Embryonic facial prominence (tissue), 1 donor: ENCODE measurements at regions not wholly inside any gene's neighbourhood (a gene's known extent, or its start where the extent isn't known, plus 50 kb on each side); places are given as distances from the start of the nearest gene placed in this dataset.
"Not testable (repeated sequence)": the region's sequence is repeated elsewhere in the genome, so short reads cannot be mapped to it uniquely, and the experiment has no call there.

Experiments used
- DNase-seq: peaks from one replicate; pipeline ENCODE4 v3.0.0-alpha.2; 2016; ENCODE audit errors: extremely low spot score

DNA sequence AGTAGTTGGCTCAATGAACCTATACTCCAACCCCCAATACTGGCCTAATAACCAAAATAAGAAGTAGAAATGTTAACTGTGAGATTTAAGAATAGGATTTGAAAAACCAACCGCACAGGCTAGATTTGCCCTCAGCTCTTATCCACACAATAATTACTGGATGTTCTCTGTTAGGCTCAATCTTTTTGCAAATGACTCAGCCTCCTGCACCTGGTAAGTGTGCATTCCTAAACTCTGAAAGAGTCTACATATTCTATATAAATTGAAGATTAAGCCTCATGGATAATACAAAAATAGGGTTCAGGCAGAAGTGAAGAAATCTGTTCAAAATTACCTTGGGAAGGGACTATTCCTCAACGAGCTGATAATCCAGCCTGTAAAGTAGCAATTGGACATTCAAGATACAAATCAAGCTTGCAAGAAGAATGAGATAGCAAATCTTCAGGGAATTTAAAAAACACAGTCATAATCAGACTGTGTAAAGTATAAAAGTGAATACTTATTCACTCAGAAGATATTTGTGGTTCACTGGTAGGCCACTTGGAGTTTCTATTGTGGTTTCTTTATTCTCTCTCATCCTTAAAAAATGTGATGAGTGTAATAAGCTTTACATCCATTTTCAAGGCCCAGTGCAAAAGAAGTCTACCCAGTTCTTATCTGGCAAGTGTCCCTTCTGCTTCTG lies 931.9 kb upstream of the SOX9 start:
- DNase-seq, result no peak

DNA sequence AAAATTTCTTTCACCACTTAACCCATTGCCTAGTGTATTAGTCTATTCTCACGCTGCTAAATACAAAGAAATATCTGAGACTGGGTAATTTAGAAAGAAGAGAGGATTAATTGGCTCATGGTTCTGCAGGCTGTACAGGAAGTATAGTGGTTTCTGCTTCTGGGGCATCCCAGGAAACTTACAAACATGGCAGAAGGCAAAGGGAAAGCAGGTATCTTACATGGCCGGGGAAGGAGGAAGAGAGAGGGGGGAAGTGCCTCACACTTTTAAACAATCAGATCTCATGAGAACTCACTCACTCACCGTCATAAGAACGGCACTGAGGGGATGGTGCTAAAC lies 931.4 kb upstream of the SOX9 start:
- no peak for DNase-seq

DNA sequence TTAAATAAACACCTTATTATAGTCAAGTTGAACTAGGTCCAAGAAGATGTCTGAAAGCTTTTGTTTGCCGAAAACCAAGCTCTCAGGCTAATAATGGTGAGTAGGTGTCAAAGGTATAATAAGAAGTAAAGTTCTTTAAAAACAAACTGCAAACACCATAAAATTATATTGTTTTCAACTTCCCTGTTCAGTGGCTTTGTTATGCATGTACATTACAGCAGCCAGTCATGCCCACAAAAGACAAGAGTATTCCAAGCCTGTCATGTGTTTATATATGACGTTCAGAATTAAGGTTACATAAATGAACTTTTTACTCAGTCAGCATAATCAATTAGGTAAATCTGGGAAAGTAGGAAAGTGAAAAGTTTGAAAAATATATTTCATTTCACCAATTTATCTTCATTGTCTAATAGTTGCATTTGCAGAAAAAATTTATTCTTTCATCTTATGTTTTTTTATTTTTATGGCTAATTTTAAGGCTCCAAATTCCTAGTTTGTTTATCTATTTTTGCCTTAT lies 928.7 kb upstream of the SOX9 start:
- no peak for DNase-seq

DNA sequence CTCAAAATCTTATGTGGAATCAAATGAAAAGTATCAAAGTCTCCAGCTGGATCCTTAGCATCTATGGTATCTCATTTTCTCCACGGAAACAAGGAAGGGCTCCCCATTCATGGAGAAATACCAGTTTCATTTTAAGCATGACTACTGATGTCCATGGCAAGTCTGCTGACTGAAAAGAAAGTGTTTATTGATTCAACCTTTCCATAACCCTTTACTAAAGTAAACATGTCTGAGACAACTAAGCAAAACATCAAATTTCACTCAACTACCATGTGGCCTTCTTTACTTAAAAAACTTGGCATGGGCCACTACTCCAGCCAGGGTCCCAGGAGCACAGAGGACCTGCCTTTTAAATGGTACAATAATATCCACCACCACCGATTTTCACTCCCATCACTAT lies 928.0 kb upstream of the SOX9 start:
- DNase-seq, result no peak

DNA sequence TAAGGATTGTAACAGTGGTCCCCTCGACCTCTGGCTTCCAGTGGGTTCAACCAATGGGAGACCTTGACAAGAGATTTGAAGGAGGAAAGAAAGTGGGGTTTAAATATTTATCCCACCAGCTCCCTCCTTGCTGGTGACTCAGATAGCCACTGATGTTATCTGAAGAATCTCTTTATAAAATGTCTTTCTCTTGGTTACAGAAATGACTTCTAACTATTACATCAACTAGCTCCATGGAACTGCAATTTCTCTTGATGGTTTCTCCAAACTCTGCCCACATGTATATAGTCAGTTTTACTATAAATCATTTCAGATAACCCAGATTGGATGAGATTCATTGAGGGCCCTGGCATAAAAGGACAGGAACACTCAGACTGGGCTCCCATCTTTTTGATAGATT lies 920.2 kb upstream of the SOX9 start:
- no peak for DNase-seq

DNA sequence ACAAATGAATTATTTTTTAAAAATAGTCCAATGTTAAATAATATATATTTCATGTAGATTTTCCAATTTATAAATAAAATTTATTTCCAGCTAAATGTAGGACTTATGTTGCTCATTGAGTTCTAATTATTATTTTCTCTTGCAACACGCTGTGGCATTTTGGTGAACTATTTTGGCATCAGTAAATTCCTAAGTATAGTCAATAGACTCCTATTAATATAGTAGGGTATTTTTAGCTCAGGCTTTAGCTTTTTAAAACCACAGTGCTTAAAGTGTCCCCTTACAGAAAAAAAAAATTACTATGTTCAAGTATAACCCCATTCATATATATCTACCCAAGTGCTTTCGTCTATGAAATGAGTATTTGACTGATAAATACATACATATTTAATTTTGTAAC lies 919.2 kb upstream of the SOX9 start:
- DNase-seq, result no peak

DNA sequence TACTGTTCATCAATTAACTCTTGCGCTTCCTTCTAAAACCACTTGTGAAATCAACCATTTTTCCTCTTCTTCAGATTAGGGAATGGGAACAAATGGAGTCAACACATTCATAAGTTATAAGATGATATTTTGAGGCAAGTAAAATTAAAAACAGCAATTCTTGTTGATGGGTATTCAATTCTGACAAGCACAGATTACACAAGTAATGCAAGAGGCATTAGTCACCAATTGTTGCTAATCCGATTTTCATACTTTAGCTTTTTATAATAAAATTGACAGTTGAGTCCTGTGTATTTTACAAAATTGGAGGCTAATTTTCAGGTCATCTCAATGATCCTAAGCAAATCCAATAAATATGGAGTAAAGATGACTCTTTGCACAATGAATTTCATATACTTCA lies 918.4 kb upstream of the SOX9 start:
- DNase-seq, result no peak

DNA sequence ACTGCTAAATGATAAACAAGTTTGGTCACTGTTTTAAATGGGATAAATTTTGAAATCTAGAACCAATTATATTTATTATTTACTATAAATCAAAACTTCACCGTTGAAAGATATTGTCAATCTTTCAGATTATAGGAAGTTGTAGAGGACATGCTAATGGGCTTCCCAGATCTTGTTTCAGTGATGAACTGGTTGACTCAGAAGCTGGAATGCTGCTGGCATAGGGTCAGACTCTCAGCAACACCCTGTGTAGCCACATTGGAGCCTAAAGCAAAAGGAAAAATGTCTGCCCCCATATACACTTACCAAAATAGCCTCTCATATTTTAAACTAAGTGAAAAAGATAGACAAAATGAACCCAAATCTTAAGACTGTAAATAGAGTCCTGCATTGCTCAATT lies 916.9 kb upstream of the SOX9 start:
- no peak for DNase-seq

DNA sequence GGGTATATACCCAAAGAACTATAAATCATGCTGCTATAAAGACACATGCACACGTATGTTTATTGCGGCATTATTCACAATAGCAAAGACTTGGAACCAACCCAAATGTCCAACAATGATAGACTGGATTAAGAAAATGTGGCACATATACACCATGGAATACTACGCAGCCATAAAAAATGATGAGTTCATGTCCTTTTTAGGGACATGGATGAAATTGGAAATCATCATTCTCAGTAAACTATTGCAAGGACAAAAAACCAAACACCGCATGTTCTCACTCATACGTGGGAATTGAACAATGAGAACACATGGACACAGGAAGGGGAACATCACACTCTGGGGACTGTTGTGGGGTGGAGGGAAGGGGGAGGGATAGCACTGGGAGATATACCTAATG lies 914.9 kb upstream of the SOX9 start:
- DNase-seq, result not testable (repeated sequence)

DNA sequence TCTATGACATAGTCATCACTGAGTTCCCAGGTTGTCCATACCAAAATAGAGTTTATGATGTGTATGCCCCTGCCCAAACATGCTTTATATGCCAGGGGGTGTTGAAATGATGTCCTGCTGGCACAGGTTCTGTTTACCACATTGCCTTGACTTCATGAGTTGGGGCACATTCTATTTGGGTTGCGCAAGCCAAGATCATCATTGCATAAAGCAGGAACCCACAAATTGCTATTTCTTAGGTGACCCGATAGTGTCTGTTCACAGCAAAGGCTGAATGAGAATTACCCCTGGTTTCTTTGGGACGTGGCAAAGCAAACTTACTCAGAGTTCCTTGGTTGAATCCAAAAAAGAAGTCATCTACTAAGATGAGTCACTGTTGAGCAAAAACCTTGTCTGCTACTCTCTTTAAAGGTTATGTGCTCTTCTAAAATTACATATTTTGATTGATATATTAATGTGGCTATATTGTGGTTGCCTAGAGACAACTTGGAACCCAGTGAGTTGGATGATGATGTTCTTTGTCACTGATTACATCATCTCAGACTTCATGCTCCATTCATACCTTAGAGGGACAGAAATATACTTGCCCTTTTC lies 912.6 kb upstream of the SOX9 start:
- DNase-seq, result no peak

DNA sequence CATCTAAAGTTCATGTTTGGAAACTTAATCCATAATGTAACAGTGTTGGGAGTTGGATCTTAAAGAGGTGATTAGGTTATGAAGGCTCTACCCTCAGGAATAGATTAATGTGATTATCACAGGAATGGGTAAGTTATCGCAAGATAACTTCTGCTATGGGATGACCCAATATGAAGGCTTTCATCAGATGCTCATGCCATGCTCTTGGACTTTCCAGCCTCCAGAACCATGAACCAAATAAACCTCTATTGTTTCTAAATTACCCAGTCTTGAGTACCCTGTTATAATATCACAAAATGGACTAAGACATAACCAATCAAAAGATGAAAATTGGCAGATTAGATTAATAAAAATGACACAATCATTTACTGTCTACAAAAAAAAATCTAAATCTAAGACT lies 906.9 kb upstream of the SOX9 start:
- DNase-seq, result no peak

DNA sequence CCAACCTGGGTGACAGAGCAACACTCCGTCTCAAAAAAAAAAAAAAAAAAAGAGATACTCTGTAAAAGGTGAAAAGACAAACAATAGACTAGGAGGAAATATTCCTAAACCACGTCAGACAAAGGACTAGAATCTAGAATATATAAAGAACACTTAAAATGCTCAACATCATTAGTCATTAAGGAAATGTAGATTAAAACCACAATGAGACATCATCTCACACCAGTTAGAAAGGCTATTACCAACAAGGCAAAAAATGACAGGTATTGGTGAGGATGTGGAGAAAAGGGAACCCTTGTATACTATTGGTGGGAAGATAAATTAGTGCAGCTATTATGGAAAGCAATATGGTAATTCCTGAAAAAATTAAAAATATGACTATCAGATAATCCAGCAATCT lies 903.1 kb upstream of the SOX9 start:
- DNase-seq, result no peak

DNA sequence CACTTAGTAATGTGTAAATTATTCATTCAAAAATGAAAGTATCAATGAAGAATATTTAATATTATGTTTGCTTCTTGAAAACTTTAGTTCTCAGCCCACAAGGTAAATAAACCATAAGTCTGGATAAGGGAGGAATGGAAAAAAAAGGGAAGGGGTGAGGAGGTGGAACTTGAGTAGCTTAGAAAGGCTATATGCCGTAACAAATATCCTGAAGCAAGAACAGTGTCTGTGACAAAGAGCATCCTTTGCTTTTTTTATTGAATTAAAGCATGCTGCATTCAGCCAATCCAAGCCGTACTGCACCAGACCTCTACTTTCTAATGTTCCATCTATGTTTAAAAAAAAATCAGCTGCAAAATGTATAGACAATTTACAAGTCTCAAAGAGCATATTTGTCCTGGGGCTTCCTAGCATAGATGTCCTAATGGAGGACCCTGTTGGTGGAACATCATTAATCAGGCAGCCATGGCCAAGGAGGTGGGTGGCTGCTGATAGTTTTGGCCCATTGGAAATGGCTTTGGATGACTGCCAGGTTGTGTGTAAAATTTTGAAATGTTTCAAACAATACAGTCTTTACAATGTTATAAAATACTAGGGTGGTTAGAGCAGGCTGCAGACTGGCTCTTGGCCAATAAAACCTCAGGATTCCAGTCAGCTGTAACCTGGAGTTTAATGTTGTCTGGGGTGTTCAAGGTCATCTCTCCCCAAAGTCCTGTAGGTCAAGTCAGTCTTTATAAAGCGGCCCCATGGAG lies 895.8 kb upstream of the SOX9 start:
- DNase-seq, result no peak

DNA sequence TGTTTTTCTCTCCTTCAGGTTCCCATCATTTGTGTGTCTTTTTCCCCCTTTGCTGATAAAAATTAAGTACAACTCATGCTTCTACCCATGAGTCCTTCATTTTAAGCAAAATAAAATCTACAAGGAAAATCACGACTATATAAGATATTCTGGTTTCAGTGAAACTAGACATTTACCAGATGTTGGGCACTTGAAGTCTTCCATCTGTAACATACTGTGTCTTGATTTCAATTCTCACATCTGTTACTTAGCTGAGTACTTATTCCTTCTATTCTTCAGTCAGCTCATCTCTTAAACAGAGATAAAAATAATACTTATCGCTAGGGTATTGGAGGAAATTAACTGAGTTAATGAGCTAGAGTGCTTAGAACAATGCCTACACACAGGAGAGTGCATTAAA lies 893.0 kb upstream of the SOX9 start:
- DNase-seq, result no peak

DNA sequence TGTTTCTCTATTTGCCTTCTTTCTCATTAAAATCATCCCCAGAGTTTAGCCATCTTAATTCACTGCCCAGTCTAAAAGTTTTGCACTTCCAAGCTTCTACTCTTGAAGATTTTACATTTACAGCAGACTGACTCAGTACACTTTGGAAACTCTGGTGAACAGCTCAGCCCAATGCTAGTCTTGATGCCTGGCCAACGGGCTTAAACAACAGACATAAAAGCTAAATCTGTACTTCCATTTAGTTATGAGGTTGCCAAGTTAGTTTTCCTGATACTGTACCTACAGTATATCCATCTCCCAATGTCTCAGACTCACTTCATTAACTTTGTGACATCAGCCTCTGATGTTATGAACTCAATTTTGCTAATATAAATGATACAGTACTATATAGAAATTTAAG lies 891.8 kb upstream of the SOX9 start:
- no peak for DNase-seq

DNA sequence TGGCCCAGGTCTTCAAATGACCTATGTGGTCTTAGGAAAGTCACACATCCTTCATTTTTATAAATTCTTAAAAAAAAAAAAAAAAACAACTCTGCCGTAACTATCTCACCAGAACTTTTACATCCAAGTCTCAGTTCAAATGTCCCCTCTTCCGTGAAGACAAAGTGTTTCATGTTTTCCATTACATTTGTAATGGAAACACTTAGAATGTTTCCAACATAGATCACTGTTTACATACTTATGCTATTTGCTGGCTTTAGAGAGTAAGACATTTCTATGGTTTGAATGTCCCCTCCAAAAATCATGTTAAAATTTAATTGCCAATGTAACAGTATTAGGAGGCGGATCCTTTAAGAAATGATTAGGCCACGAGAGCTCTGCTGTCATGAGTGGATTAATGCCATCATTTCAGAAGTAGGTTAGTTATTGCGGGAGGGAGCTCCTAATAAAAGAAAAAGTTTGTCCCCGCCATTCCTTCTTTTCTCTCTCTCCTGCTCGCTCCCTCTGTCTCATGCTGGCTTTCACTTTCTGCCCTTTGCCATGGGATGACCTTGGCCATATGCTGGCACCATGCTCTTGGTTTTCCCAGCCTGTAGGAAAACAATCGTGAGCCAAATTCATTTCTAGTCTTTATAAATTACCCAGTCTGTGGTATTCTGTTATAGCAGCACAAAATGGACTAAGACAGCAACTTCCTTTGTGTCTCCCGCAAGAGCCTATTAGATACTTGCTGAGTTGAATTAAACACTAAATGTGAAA lies 887.8 kb upstream of the SOX9 start:
- DNase-seq, result no peak

DNA sequence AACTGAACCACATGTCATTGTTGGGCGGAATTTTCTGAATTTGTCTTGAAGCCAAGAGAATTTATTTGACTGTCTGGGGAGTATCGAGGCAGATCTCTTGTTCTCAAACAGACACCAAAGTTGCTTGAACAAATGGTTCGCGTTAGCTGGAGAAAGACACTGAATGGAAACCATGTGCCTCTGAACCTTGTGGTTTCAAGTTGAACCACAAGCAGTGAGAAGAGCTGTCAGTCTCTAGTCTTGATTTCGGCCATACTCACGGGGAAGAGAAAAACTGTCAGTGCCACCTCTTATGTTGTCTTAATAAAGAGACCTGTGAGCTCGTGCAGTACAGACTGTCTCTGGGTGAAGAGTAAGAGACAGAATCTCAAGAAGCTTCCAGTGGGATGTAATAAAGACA lies 886.5 kb upstream of the SOX9 start:
- DNase-seq, result no peak

DNA sequence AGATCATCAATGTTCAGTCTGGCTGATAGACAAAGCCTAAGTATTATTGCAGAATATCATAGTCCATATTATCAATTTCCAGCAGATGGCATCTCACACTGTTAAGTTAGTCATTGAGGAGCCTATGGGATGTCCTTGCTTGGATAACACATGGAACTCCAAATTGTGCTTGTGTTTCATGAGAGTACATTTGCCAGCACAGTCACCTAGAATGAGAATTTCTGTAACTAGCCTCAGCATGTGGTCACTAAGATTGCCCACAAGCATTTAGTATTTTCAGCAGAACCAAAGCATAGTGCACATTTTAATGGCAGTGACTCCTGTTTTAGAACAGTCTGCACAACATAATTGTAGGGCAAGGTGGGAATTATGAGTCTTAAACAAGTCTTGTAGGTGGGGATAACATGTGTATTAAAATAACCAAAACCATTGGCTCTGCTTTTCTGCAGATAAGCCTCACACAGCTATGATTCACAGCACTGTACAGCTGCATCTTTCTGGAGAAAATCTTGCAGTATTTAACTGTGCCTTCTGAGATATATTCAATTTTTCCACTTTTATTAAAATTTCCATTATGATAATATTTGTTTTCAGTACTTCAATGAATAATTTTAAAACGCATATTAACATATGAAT lies 882.8 kb upstream of the SOX9 start:
- DNase-seq, result no peak

DNA sequence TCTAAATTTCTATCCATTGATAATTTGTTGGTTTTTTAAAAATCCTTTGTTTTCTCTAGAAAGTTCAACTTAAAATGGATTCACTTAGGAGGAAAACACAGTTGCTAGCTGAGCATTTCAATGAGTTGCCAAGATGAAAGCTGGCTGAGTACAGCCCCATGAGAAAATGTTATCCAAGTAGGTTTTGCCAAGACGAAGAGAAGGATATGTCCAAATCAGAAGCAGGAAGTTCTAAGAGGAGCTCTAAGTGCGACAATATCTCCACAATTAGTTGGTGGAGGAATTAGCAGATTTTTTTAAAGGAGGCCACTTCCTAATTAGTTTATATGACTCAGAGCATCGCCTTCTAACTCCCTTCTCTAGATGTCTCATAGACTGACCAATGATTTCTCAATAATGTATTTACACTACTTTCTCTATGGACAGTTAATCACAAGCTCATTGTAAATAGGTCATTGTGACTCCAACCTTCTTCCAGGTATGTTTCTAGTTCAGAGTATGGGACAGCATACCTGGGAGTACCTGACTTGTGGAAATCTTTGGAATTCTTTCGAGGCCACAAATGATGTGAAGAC lies 873.3 kb upstream of the SOX9 start:
- DNase-seq, result no peak

DNA sequence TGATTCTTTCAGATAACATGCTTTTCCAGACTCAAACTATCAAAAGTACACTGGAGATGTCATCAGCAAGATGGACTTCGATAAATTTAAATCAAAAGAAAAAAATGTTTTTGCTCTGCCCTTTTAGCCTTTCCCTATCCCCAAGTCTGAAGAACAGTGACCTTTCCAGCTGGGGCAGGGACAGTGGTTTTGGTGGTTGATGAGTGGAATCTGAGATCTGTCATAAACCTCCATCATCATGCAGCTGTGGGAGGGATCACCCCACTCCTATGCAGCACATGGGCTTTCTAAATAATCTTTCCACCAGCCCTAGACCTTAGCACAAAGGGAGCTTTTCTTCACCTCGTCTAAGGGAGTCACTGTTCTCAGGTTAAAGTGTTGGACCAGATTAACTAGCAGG lies 869.5 kb upstream of the SOX9 start:
- no peak for DNase-seq

DNA sequence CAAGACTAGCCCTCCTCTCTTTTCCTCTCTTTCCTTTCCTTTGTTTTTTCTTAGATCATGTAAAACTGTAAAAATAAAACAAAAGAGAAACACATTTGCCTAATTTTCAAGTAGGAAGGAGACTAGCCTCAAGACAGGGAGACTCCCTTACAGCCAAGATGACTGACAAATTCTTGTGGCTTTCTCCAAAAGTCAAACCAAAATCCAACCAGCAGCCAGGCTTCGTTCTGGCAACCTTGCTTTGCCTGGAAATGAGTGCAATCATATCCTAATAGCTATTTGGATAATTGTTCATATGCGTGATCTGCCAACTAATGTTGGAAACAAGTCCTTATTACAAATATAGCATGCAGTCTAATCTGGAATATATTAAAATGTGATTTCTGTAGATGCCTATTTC lies 868.9 kb upstream of the SOX9 start:
- DNase-seq, result no peak

DNA sequence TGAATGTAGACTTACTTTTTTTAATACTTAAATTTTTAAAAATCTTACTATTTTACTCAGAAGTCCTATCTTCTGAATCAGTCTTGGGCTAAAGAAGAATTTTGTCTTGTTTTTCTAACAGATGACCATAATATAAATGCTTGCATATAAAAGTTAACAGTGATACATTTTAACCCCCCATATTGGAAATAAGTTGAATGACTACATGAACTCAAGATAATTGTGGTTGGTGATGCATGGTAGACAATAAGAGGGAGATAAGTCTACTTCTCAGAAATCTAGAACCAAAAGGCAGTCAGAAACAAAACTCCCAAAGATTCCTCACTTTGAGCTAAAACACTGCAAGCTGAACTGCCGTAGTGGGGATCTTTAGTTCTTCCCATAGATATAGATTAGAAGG lies 868.4 kb upstream of the SOX9 start:
- no peak for DNase-seq
